ENCODE measurements at regions not wholly inside any gene's neighbourhood (a gene's known extent, or its start where the extent isn't known, plus 50 kb on each side); places are given as distances from the start of the nearest gene placed in this dataset.

- no peak overlapping the region for H3K4me3 ChIP-seq (ENCODE audit: low read length)
- H3K9me3 Mint-ChIP-seq, result no peaks in the 10 kb centered on the region
- no peaks in the 10 kb centered on the region for H3K36me3 ChIP-seq (ENCODE audit: control insufficient read depth, insufficient read depth, low read length)
- DNase-seq (no peak), ATAC-seq (no peak)
- TF ChIP-seq CTCF (IDR thresholded peaks at IDR 0.05), result no peak
- no peak overlapping the region for H3K4me3 Mint-ChIP-seq
- intact Hi-C loops (cut with micrococcal nuclease), result no loop called here
- no peaks in the 10 kb centered on the region for H3K9me3 ChIP-seq (ENCODE audit: control insufficient read depth, insufficient read depth, low read length)
- no peaks in the 10 kb centered on the region for H3K36me3 Mint-ChIP-seq
- no peaks in the 10 kb centered on the region for H3K27me3 ChIP-seq (ENCODE audit: control insufficient read depth, insufficient read depth, low read length)
- H3K27me3 Mint-ChIP-seq (ENCODE audit: low read depth in 2 of 2), result peaks cover 13 to 21% of the 10 kb centered on the region in 2 donors
- H3K27ac Mint-ChIP-seq, result no peak overlapping the region
- H3K27ac ChIP-seq (ENCODE audit: low read length), result no peak overlapping the region
- 71% methylated on average over 7 of the region's 8 CpGs for WGBS (ENCODE audit: insufficient coverage)
- no peaks in the 10 kb centered on the region for H3K4me1 ChIP-seq (ENCODE audit: control insufficient read depth, insufficient read depth, low read length)
- no peaks in the 10 kb centered on the region for H3K4me1 Mint-ChIP-seq
These were observed 93.8 kb downstream of the SALL1 start for GRCh38 chr16:51057102-51057793.

GRCh38 chr16:51056331-51056730 lies 94.7 kb downstream of the SALL1 start:
- H3K27me3 ChIP-seq (ENCODE audit: control insufficient read depth, insufficient read depth, low read length), result no peaks in the 10 kb centered on the region
- no peak overlapping the region for H3K4me3 Mint-ChIP-seq
- DNase-seq (no peak), ATAC-seq (no peak)
- no peaks in the 10 kb centered on the region for H3K9me3 ChIP-seq (ENCODE audit: control insufficient read depth, insufficient read depth, low read length)
- no peak for TF ChIP-seq CTCF (IDR thresholded peaks at IDR 0.05)
- intact Hi-C loops (cut with micrococcal nuclease), result no loop called here
- no peaks in the 10 kb centered on the region for H3K9me3 Mint-ChIP-seq
- WGBS (ENCODE audit: insufficient coverage), result 60% methylated on average over 2 of the region's 2 CpGs
- no peaks in the 10 kb centered on the region for H3K36me3 ChIP-seq (ENCODE audit: control insufficient read depth, insufficient read depth, low read length)
- no peaks in the 10 kb centered on the region for H3K4me1 ChIP-seq (ENCODE audit: control insufficient read depth, insufficient read depth, low read length)
- H3K4me3 ChIP-seq (ENCODE audit: low read length), result no peak overlapping the region
- H3K27me3 Mint-ChIP-seq (ENCODE audit: low read depth in 2 of 2), result peaks cover 13 to 26% of the 10 kb centered on the region in 2 donors
- no peaks in the 10 kb centered on the region for H3K36me3 Mint-ChIP-seq
- H3K4me1 Mint-ChIP-seq, result no peaks in the 10 kb centered on the region
- H3K27ac ChIP-seq (ENCODE audit: low read length), result no peak overlapping the region
- H3K27ac Mint-ChIP-seq, result no peak overlapping the region

- H3K4me3 Mint-ChIP-seq, result no peak overlapping the region
- H3K9me3 Mint-ChIP-seq, result no peaks in the 10 kb centered on the region
- no peaks in the 10 kb centered on the region for H3K36me3 ChIP-seq (ENCODE audit: control insufficient read depth, insufficient read depth, low read length)
- intact Hi-C loops (cut with micrococcal nuclease), result no loop called here
- H3K9me3 ChIP-seq (ENCODE audit: control insufficient read depth, insufficient read depth, low read length), result no peaks in the 10 kb centered on the region
- TF ChIP-seq CTCF (IDR thresholded peaks at IDR 0.05), result no peak
- DNase-seq, result no peak
- no peak overlapping the region for H3K4me3 ChIP-seq (ENCODE audit: low read length)
- H3K27ac ChIP-seq (ENCODE audit: low read length), result no peak overlapping the region
- H3K4me1 ChIP-seq (ENCODE audit: control insufficient read depth, insufficient read depth, low read length), result no peaks in the 10 kb centered on the region
- no peak for ATAC-seq
- 88% methylated on average over 9 of the region's 9 CpGs for WGBS (ENCODE audit: insufficient coverage)
- H3K27me3 Mint-ChIP-seq (ENCODE audit: low read depth in 2 of 2), result peaks cover 13 to 27% of the 10 kb centered on the region in 2 donors
- H3K36me3 Mint-ChIP-seq, result no peaks in the 10 kb centered on the region
- no peak overlapping the region for H3K27ac Mint-ChIP-seq
- H3K4me1 Mint-ChIP-seq, result no peaks in the 10 kb centered on the region
- no peaks in the 10 kb centered on the region for H3K27me3 ChIP-seq (ENCODE audit: control insufficient read depth, insufficient read depth, low read length)
These were observed 95.6 kb downstream of the SALL1 start for GRCh38 chr16:51055434-51055833.

- Histone ChIP-seq H3K27ac (ENCODE audit: low read length) (no peak overlapping the region), H3K4me1 (ENCODE audit: control insufficient read depth, insufficient read depth, low read length) (no peaks in the 10 kb centered on the region), H3K9me3 (ENCODE audit: control insufficient read depth, insufficient read depth, low read length) (no peaks in the 10 kb centered on the region), H3K27me3 (ENCODE audit: control insufficient read depth, insufficient read depth, low read length) (no peaks in the 10 kb centered on the region), H3K36me3 (ENCODE audit: control insufficient read depth, insufficient read depth, low read length) (no peaks in the 10 kb centered on the region), H3K4me3 (ENCODE audit: low read length) (no peak overlapping the region)
- no peak for TF ChIP-seq CTCF (IDR thresholded peaks at IDR 0.05)
- intact Hi-C loops (cut with micrococcal nuclease), result no loop called here
- H3K4me1 Mint-ChIP-seq, result no peaks in the 10 kb centered on the region
- H3K9me3 Mint-ChIP-seq, result no peaks in the 10 kb centered on the region
- H3K27me3 Mint-ChIP-seq (ENCODE audit: low read depth in 2 of 2), result peaks cover 11 to 21% of the 10 kb centered on the region in 2 donors
- no peak for DNase-seq
- H3K4me3 Mint-ChIP-seq, result no peak overlapping the region
- no peaks in the 10 kb centered on the region for H3K36me3 Mint-ChIP-seq
- H3K27ac Mint-ChIP-seq, result no peak overlapping the region
- ATAC-seq, result no peak
- 54% methylated on average over 1 of the region's 2 CpGs for WGBS (ENCODE audit: insufficient coverage)
These were observed 97.3 kb downstream of the SALL1 start for GRCh38 chr16:51053775-51054174.
